BLaER1 (cell line): ENCODE measurements at regions not wholly inside any gene's neighbourhood (a gene's known extent, or its start where the extent isn't known, plus 50 kb on each side); places are given as distances from the start of the nearest gene placed in this dataset.

Source experiments
- H3K27ac ChIP-seq: shearing (Covaris generic); formaldehyde crosslinking; 2 replicates; pipeline ENCODE4 v1.8.1; 2022
- H3K27me3 ChIP-seq: shearing (Covaris generic); formaldehyde crosslinking; 2 replicates; pipeline ENCODE4 v1.8.1; 2022
- H3K36me3 ChIP-seq: shearing (Covaris generic); formaldehyde crosslinking; 2 replicates; pipeline ENCODE4 v1.8.1; 2022
- H3K4me1 ChIP-seq: shearing (Covaris generic); formaldehyde crosslinking; 2 replicates; pipeline ENCODE4 v1.8.1; 2022
- H3K4me2 ChIP-seq: shearing (Covaris generic); formaldehyde crosslinking; 2 replicates; pipeline ENCODE4 v1.8.1; 2022
- H3K4me3 ChIP-seq: shearing (Covaris generic); formaldehyde crosslinking; 2 replicates; pipeline ENCODE4 v1.8.1; 2022
- H3K9ac ChIP-seq: shearing (Covaris generic); formaldehyde crosslinking; 2 replicates; pipeline ENCODE4 v1.8.1; 2022
- H3K9me3 ChIP-seq: shearing (Covaris generic); formaldehyde crosslinking; 2 replicates; pipeline ENCODE4 v1.8.1; 2022
- H4K20me1 ChIP-seq: shearing (Covaris generic); formaldehyde crosslinking; 2 replicates; pipeline ENCODE4 v1.8.1; 2022
- Cebpa-rat ChIP-seq: shearing (Covaris generic); IDR thresholded peaks from 2 replicates; pipeline ENCODE4 v1.8.1; 2022

- Histone ChIP-seq H3K36me3 (no peaks in the 10 kb centered on the region), H3K9me3 (no peaks in the 10 kb centered on the region), H3K9ac (no peak overlapping the region), H3K4me2 (no peak overlapping the region), H3K4me3 (no peak overlapping the region), H3K27ac (no peak overlapping the region), H3K27me3 (peaks cover 17% of the 10 kb centered on the region; the same call in 1 of the 2 replicates), H4K20me1 (no peaks in the 10 kb centered on the region), H3K4me1 (peaks cover 17% of the 10 kb centered on the region)
- no peak for TF ChIP-seq Cebpa-rat
These were observed 54.8 kb upstream of the DLK1 start for GRCh38 chr14:100671906-100672305.

GRCh38 chr14:100673085-100673806, 53.4 kb upstream of the DLK1 start:
- Histone ChIP-seq H3K4me3 (peak overlapping the region; percentile 8; the same call in 1 of the 2 replicates), H3K4me2 (peak overlapping the region; percentile 69), H3K27me3 (peaks cover 17% of the 10 kb centered on the region; the same call in 1 of the 2 replicates), H3K36me3 (no peaks in the 10 kb centered on the region), H3K27ac (no peak overlapping the region), H3K9me3 (no peaks in the 10 kb centered on the region), H3K4me1 (peaks cover 29% of the 10 kb centered on the region), H4K20me1 (no peaks in the 10 kb centered on the region), H3K9ac (no peak overlapping the region)
- no peak for TF ChIP-seq Cebpa-rat

GRCh38 chr14:100673807-100674154, 52.9 kb upstream of the DLK1 start:
- TF ChIP-seq Cebpa-rat: no peak
- Histone ChIP-seq H3K4me1 (peaks cover 29% of the 10 kb centered on the region), H3K4me2 (peak overlapping the region; percentile 69), H4K20me1 (no peaks in the 10 kb centered on the region), H3K27me3 (peaks cover 17% of the 10 kb centered on the region; the same call in 1 of the 2 replicates), H3K36me3 (no peaks in the 10 kb centered on the region), H3K9ac (no peak overlapping the region), H3K27ac (no peak overlapping the region), H3K4me3 (no peak overlapping the region), H3K9me3 (no peaks in the 10 kb centered on the region)

GRCh38 chr14:100674428-100674827, 52.3 kb upstream of the DLK1 start:
- Histone ChIP-seq H4K20me1 (no peaks in the 10 kb centered on the region), H3K36me3 (no peaks in the 10 kb centered on the region), H3K4me2 (no peak overlapping the region), H3K27ac (no peak overlapping the region), H3K9ac (no peak overlapping the region), H3K27me3 (peaks cover 17% of the 10 kb centered on the region; the same call in 1 of the 2 replicates), H3K4me1 (peaks cover 29% of the 10 kb centered on the region), H3K9me3 (no peaks in the 10 kb centered on the region), H3K4me3 (no peak overlapping the region)
- no peak for TF ChIP-seq Cebpa-rat

GRCh38 chr14:100674897-100675619, 51.6 kb upstream of the DLK1 start:
- no peak overlapping the region for H3K4me3 ChIP-seq
- TF ChIP-seq Cebpa-rat: no peak
- no peak overlapping the region for H3K27ac ChIP-seq
- H3K9ac ChIP-seq: no peak overlapping the region
- H3K27me3 ChIP-seq: peaks cover 17% of the 10 kb centered on the region; the same call in 1 of the 2 replicates
- no peaks in the 10 kb centered on the region for H4K20me1 ChIP-seq
- H3K4me2 ChIP-seq: no peak overlapping the region
- no peaks in the 10 kb centered on the region for H3K36me3 ChIP-seq
- H3K4me1 ChIP-seq: peaks cover 29% of the 10 kb centered on the region
- H3K9me3 ChIP-seq: no peaks in the 10 kb centered on the region

GRCh38 chr14:100675699-100676684, 50.7 kb upstream of the DLK1 start:
- no peaks in the 10 kb centered on the region for H3K9me3 ChIP-seq
- H3K4me2 ChIP-seq: no peak overlapping the region
- no peak overlapping the region for H3K4me3 ChIP-seq
- TF ChIP-seq Cebpa-rat: no peak
- no peak overlapping the region for H3K27ac ChIP-seq
- H3K4me1 ChIP-seq: peaks cover 34% of the 10 kb centered on the region
- peaks cover 17% of the 10 kb centered on the region; the same call in 1 of the 2 replicates for H3K27me3 ChIP-seq
- H3K36me3 ChIP-seq: no peaks in the 10 kb centered on the region
- H4K20me1 ChIP-seq: no peaks in the 10 kb centered on the region
- H3K9ac ChIP-seq: no peak overlapping the region
